ENCODE measurements at regions not wholly inside any gene's neighbourhood (a gene's known extent, or its start where the extent isn't known, plus 50 kb on each side); places are given as distances from the start of the nearest gene placed in this dataset.

GRCh38 chr2:49251251-49251650 lies 96.9 kb upstream of the FSHR start:
- Histone ChIP-seq H3K4me1 (ENCODE audit: control insufficient read depth, insufficient read depth, low read length) (no peaks in the 10 kb centered on the region), H3K27me3 (ENCODE audit: control insufficient read depth, insufficient read depth, low read length) (no peaks in the 10 kb centered on the region), H3K9me3 (ENCODE audit: control insufficient read depth, insufficient read depth, low read length) (no peaks in the 10 kb centered on the region), H3K27ac (ENCODE audit: low read length) (no peak overlapping the region), H3K4me3 (ENCODE audit: low read length) (no peak overlapping the region), H3K36me3 (ENCODE audit: control insufficient read depth, insufficient read depth, low read length) (no peaks in the 10 kb centered on the region)
- intact Hi-C loops (cut with micrococcal nuclease) = no loop called here
- DNase-seq (no peak), ATAC-seq (no peak)
- Mint-ChIP-seq H3K27me3 (ENCODE audit: low read depth in 2 of 2) (no peaks in the 10 kb centered on the region), H3K4me3 (no peak overlapping the region), H3K27ac (no peak overlapping the region), H3K9me3 (peaks cover 10 to 13% of the 10 kb centered on the region in 2 donors), H3K4me1 (no peaks in the 10 kb centered on the region), H3K36me3 (no peaks in the 10 kb centered on the region)
- WGBS (ENCODE audit: insufficient coverage) = 82% methylated on average over 5 of the region's 5 CpGs
- no peak for TF ChIP-seq CTCF (IDR thresholded peaks at IDR 0.05)

GRCh38 chr2:49248506-49248905 lies 94.2 kb upstream of the FSHR start:
- H3K36me3 Mint-ChIP-seq = no peaks in the 10 kb centered on the region
- ATAC-seq (no peak), DNase-seq (no peak)
- Histone ChIP-seq H3K27me3 (ENCODE audit: control insufficient read depth, insufficient read depth, low read length) (no peaks in the 10 kb centered on the region), H3K4me1 (ENCODE audit: control insufficient read depth, insufficient read depth, low read length) (no peaks in the 10 kb centered on the region), H3K27ac (ENCODE audit: low read length) (no peak overlapping the region), H3K9me3 (ENCODE audit: control insufficient read depth, insufficient read depth, low read length) (no peaks in the 10 kb centered on the region), H3K4me3 (ENCODE audit: low read length) (no peak overlapping the region), H3K36me3 (ENCODE audit: control insufficient read depth, insufficient read depth, low read length) (no peaks in the 10 kb centered on the region)
- no peak overlapping the region for H3K27ac Mint-ChIP-seq
- H3K9me3 Mint-ChIP-seq = peaks cover 7 to 16% of the 10 kb centered on the region in 2 donors
- TF ChIP-seq CTCF (IDR thresholded peaks at IDR 0.05) = no peak
- 95% methylated on average over 1 of the region's 1 CpG for WGBS (ENCODE audit: insufficient coverage)
- no peaks in the 10 kb centered on the region for H3K4me1 Mint-ChIP-seq
- no peaks in the 10 kb centered on the region for H3K27me3 Mint-ChIP-seq (ENCODE audit: low read depth in 2 of 2)
- intact Hi-C loops (cut with micrococcal nuclease) = no loop called here
- H3K4me3 Mint-ChIP-seq = no peak overlapping the region

GRCh38 chr2:49241991-49242390 lies 87.7 kb upstream of the FSHR start:
- H3K9me3 ChIP-seq (ENCODE audit: control insufficient read depth, insufficient read depth, low read length) = no peaks in the 10 kb centered on the region
- H3K9me3 Mint-ChIP-seq = peaks cover 11 to 16% of the 10 kb centered on the region in 2 donors
- no peak overlapping the region for H3K27ac ChIP-seq (ENCODE audit: low read length)
- no peaks in the 10 kb centered on the region for H3K36me3 Mint-ChIP-seq
- no peak overlapping the region for H3K4me3 Mint-ChIP-seq
- no peaks in the 10 kb centered on the region for H3K4me1 ChIP-seq (ENCODE audit: control insufficient read depth, insufficient read depth, low read length)
- H3K36me3 ChIP-seq (ENCODE audit: control insufficient read depth, insufficient read depth, low read length) = no peaks in the 10 kb centered on the region
- no peak overlapping the region for H3K27ac Mint-ChIP-seq
- no peak overlapping the region for H3K4me3 ChIP-seq (ENCODE audit: low read length)
- no peaks in the 10 kb centered on the region for H3K27me3 Mint-ChIP-seq (ENCODE audit: low read depth in 2 of 2)
- no peaks in the 10 kb centered on the region for H3K4me1 Mint-ChIP-seq
- no peak for TF ChIP-seq CTCF (IDR thresholded peaks at IDR 0.05)
- H3K27me3 ChIP-seq (ENCODE audit: control insufficient read depth, insufficient read depth, low read length) = no peaks in the 10 kb centered on the region
- intact Hi-C loops (cut with micrococcal nuclease) = no loop called here
- no peak for ATAC-seq
- DNase-seq = no peak

GRCh38 chr2:49241501-49241900 lies 87.2 kb upstream of the FSHR start:
- Histone ChIP-seq H3K27ac (ENCODE audit: low read length) (no peak overlapping the region), H3K9me3 (ENCODE audit: control insufficient read depth, insufficient read depth, low read length) (no peaks in the 10 kb centered on the region), H3K4me1 (ENCODE audit: control insufficient read depth, insufficient read depth, low read length) (no peaks in the 10 kb centered on the region), H3K27me3 (ENCODE audit: control insufficient read depth, insufficient read depth, low read length) (no peaks in the 10 kb centered on the region), H3K36me3 (ENCODE audit: control insufficient read depth, insufficient read depth, low read length) (no peaks in the 10 kb centered on the region), H3K4me3 (ENCODE audit: low read length) (no peak overlapping the region)
- Mint-ChIP-seq H3K36me3 (no peaks in the 10 kb centered on the region), H3K4me3 (no peak overlapping the region), H3K27me3 (ENCODE audit: low read depth in 2 of 2) (no peaks in the 10 kb centered on the region), H3K9me3 (peaks cover 14 to 18% of the 10 kb centered on the region in 2 donors), H3K27ac (no peak overlapping the region), H3K4me1 (no peaks in the 10 kb centered on the region)
- TF ChIP-seq CTCF (IDR thresholded peaks at IDR 0.05) = no peak
- no peak for DNase-seq
- intact Hi-C loops (cut with micrococcal nuclease) = no loop called here
- no peak for ATAC-seq

Data from natural killer cell (primary cell).